Mesothelial cell of epicardium (in vitro differentiated cells): ENCODE measurements at regions not wholly inside any gene's neighbourhood (a gene's known extent, or its start where the extent isn't known, plus 50 kb on each side); places are given as distances from the start of the nearest gene placed in this dataset.

Experiments used
- DNase-seq, 2 experiments: peaks; one replicate each; pipeline ENCODE4 v3.0.0; 2021; ENCODE audit warnings: low spot score in 2 of 2; ENCODE audit not compliant: unreplicated experiment in 2 of 2
- H3K27ac Mint-ChIP-seq: 2 replicates; pipeline ENCODE4 v1.8.0; 2021; ENCODE audit warnings: mixed read lengths
- H3K27me3 Mint-ChIP-seq: 2 replicates; pipeline ENCODE4 v1.8.0; 2021; ENCODE audit warnings: low read depth, mixed read lengths
- H3K36me3 Mint-ChIP-seq: 2 replicates; pipeline ENCODE4 v1.8.0; 2021; ENCODE audit warnings: mixed read lengths
- H3K4me1 Mint-ChIP-seq: 2 replicates; pipeline ENCODE4 v1.8.0; 2021; ENCODE audit warnings: mixed read lengths
- H3K4me3 Mint-ChIP-seq: 2 replicates; pipeline ENCODE4 v1.8.0; 2021; ENCODE audit warnings: mild to moderate bottlenecking, moderate library complexity, mixed read lengths
- H3K9me3 Mint-ChIP-seq: 2 replicates; pipeline ENCODE4 v1.8.0; 2021; ENCODE audit warnings: mixed read lengths
- CTCF ChIP-seq: fragments of 200-600 bp; sonication (generic); IDR thresholded peaks from one replicate; pipeline ENCODE4 v1.5.0; 2021; ENCODE audit warnings: antibody characterized with exemption; ENCODE audit not compliant: unreplicated experiment

GRCh38 chr6:164068527-164068926 lies 654.0 kb downstream of the QKI start:
- DNase-seq = no peak
- Mint-ChIP-seq H3K4me3 (no peak overlapping the region), H3K4me1 (no peaks in the 10 kb centered on the region), H3K36me3 (no peaks in the 10 kb centered on the region), H3K9me3 (peaks cover 4% of the 10 kb centered on the region), H3K27me3 (no peaks in the 10 kb centered on the region), H3K27ac (no peak overlapping the region)
- no peak for TF ChIP-seq CTCF

- Mint-ChIP-seq H3K4me3 (no peak overlapping the region), H3K27me3 (no peaks in the 10 kb centered on the region), H3K4me1 (no peaks in the 10 kb centered on the region), H3K9me3 (no peaks in the 10 kb centered on the region), H3K27ac (no peak overlapping the region), H3K36me3 (no peaks in the 10 kb centered on the region)
- DNase-seq = no peak
- no peak for TF ChIP-seq CTCF
Observed at GRCh38 chr6:164066766-164067165, 652.2 kb downstream of the QKI start.

- no peak for DNase-seq
- Mint-ChIP-seq H3K27ac (no peak overlapping the region), H3K4me1 (no peaks in the 10 kb centered on the region), H3K27me3 (no peaks in the 10 kb centered on the region), H3K9me3 (no peaks in the 10 kb centered on the region), H3K36me3 (no peaks in the 10 kb centered on the region), H3K4me3 (no peak overlapping the region)
- TF ChIP-seq CTCF = no peak
Observed at GRCh38 chr6:164066335-164066734, 651.8 kb downstream of the QKI start.

GRCh38 chr6:164063346-164063745 lies 648.8 kb downstream of the QKI start:
- Mint-ChIP-seq H3K4me1 (no peaks in the 10 kb centered on the region), H3K4me3 (no peak overlapping the region), H3K27me3 (no peaks in the 10 kb centered on the region), H3K27ac (no peak overlapping the region), H3K36me3 (no peaks in the 10 kb centered on the region), H3K9me3 (no peaks in the 10 kb centered on the region)
- TF ChIP-seq CTCF = no peak
- no peak for DNase-seq

- H3K4me1 Mint-ChIP-seq = no peaks in the 10 kb centered on the region
- H3K27ac Mint-ChIP-seq = no peak overlapping the region
- no peaks in the 10 kb centered on the region for H3K27me3 Mint-ChIP-seq
- no peak for DNase-seq
- TF ChIP-seq CTCF = no peak
- H3K4me3 Mint-ChIP-seq = no peak overlapping the region
- H3K9me3 Mint-ChIP-seq = no peaks in the 10 kb centered on the region
- H3K36me3 Mint-ChIP-seq = no peaks in the 10 kb centered on the region
Observed at GRCh38 chr6:164062872-164063271, 648.4 kb downstream of the QKI start.

- TF ChIP-seq CTCF = no peak
- Mint-ChIP-seq H3K4me3 (no peak overlapping the region), H3K9me3 (no peaks in the 10 kb centered on the region), H3K27ac (no peak overlapping the region), H3K36me3 (no peaks in the 10 kb centered on the region), H3K4me1 (no peaks in the 10 kb centered on the region), H3K27me3 (peaks cover 1% of the 10 kb centered on the region)
- no peak for DNase-seq
Observed at GRCh38 chr6:164057876-164058275, 643.4 kb downstream of the QKI start.
